C4-2B (cell line): ENCODE measurements at regions not wholly inside any gene's neighbourhood (a gene's known extent, or its start where the extent isn't known, plus 50 kb on each side); places are given as distances from the start of the nearest gene placed in this dataset.

Experiments
- ZFX ChIP-seq: fragments of 450-650 bp; IDR thresholded peaks from 2 replicates; pipeline ENCODE4 v1.6.1; 2017
- TF ChIP-seq, protein P1 (sequence below): fragments of 450-650 bp; conservative IDR thresholded peaks from 2 replicates; pipeline ENCODE4 v1.5.1; 2017; ENCODE audit warnings: mild to moderate bottlenecking

- TF ChIP-seq, protein P1, sequence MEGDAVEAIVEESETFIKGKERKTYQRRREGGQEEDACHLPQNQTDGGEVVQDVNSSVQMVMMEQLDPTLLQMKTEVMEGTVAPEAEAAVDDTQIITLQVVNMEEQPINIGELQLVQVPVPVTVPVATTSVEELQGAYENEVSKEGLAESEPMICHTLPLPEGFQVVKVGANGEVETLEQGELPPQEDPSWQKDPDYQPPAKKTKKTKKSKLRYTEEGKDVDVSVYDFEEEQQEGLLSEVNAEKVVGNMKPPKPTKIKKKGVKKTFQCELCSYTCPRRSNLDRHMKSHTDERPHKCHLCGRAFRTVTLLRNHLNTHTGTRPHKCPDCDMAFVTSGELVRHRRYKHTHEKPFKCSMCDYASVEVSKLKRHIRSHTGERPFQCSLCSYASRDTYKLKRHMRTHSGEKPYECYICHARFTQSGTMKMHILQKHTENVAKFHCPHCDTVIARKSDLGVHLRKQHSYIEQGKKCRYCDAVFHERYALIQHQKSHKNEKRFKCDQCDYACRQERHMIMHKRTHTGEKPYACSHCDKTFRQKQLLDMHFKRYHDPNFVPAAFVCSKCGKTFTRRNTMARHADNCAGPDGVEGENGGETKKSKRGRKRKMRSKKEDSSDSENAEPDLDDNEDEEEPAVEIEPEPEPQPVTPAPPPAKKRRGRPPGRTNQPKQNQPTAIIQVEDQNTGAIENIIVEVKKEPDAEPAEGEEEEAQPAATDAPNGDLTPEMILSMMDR = no peak
- no peak for TF ChIP-seq ZFX
Observed at GRCh38 chr3:116886202-116886893, 176.8 kb downstream of the TUSC7 start.
